KMS-11 (cell line): ENCODE measurements at regions not wholly inside any gene's neighbourhood (a gene's known extent, or its start where the extent isn't known, plus 50 kb on each side); places are given as distances from the start of the nearest gene placed in this dataset.
A peak's percentile ranks its signal among the peaks of the same experiment; 100 is the strongest.

Source experiments
- H2AFZ ChIP-seq: fragments of 200-600 bp; sonication (generic); 2 replicates; pipeline ENCODE4 v1.6.1; 2016; ENCODE audit warnings: antibody characterized with exemption, mixed run types, low read depth
- H3K27ac ChIP-seq: fragments of 200-600 bp; sonication (generic); 2 replicates; pipeline ENCODE4 v1.6.1; 2016; ENCODE audit warnings: mild to moderate bottlenecking, mixed run types
- H3K27me3 ChIP-seq: fragments of 200-600 bp; sonication (generic); 2 replicates; pipeline ENCODE4 v1.6.1; 2017; ENCODE audit warnings: mild to moderate bottlenecking, low read depth, mixed run types, moderate library complexity; ENCODE audit not compliant: insufficient read depth
- H3K36me3 ChIP-seq: fragments of 200-600 bp; sonication (generic); 2 replicates; pipeline ENCODE4 v1.6.1; 2017; ENCODE audit warnings: mild to moderate bottlenecking, mixed run types; ENCODE audit not compliant: insufficient read depth
- H3K4me1 ChIP-seq: fragments of 200-600 bp; sonication (generic); 2 replicates; pipeline ENCODE4 v1.6.1; 2016; ENCODE audit warnings: mild to moderate bottlenecking, low read depth, mixed run types; ENCODE audit not compliant: poor library complexity, severe bottlenecking
- H3K4me2 ChIP-seq: fragments of 200-600 bp; sonication (generic); 2 replicates; pipeline ENCODE4 v1.7.0; 2016; ENCODE audit warnings: mild to moderate bottlenecking, mixed run types
- H3K4me3 ChIP-seq: fragments of 200-600 bp; sonication (generic); IDR thresholded peaks from 2 replicates; pipeline ENCODE4 v1.6.1; 2017; ENCODE audit warnings: low read depth, low read length, mixed read lengths; ENCODE audit not compliant: insufficient read depth
- H3K79me2 ChIP-seq: fragments of 200-600 bp; sonication (generic); 2 replicates; pipeline ENCODE4 v1.6.1; 2016; ENCODE audit warnings: low read depth, mixed run types; ENCODE audit not compliant: insufficient read depth
- H3K9ac ChIP-seq: fragments of 200-600 bp; sonication (generic); 2 replicates; pipeline ENCODE4 v1.6.1; 2016; ENCODE audit warnings: mild to moderate bottlenecking, mixed run types
- H4K20me1 ChIP-seq: fragments of 200-600 bp; sonication (generic); 2 replicates; pipeline ENCODE4 v1.6.1; 2016; ENCODE audit warnings: mild to moderate bottlenecking, mixed run types; ENCODE audit not compliant: insufficient read depth
- TF ChIP-seq, protein P1 (sequence below): fragments of 200-600 bp; sonication (generic); conservative IDR thresholded peaks from 2 replicates; pipeline ENCODE4 v1.6.1; 2017; ENCODE audit warnings: low read depth, mild to moderate bottlenecking, antibody characterized with exemption, low read length, moderate library complexity, mixed read lengths

DNA sequence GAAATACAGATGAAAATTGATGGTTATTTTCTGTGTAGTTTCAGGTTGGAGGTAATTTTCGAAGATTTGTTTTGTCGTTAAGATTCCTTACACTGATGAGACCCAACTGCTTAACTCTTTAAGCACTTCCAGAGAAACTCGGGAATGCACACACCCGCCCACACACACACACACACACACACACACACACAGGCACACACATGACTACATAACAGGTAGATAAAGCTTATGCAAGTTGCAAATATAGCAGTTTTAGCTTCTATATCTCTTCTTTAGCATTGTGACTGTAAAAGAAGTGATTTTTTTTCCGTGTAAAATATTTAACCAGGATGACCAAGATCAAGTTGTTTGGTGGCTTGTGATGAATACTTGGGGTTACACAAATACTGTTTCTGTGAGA lies 294.9 kb upstream of the NR2F2 start:
- H3K27ac ChIP-seq = no peak overlapping the region
- peaks cover 7% of the 10 kb centered on the region; the same call in 1 of the 2 replicates for H3K27me3 ChIP-seq
- no peak overlapping the region for H3K9ac ChIP-seq
- H3K79me2 ChIP-seq = no peaks in the 10 kb centered on the region
- no peaks in the 10 kb centered on the region for H3K36me3 ChIP-seq
- no peak overlapping the region for H2AFZ ChIP-seq
- H4K20me1 ChIP-seq = no peaks in the 10 kb centered on the region
- no peak overlapping the region for H3K4me2 ChIP-seq
- peaks cover 24% of the 10 kb centered on the region for H3K4me1 ChIP-seq
- H3K4me3 ChIP-seq = no peak overlapping the region
- TF ChIP-seq, protein P1, sequence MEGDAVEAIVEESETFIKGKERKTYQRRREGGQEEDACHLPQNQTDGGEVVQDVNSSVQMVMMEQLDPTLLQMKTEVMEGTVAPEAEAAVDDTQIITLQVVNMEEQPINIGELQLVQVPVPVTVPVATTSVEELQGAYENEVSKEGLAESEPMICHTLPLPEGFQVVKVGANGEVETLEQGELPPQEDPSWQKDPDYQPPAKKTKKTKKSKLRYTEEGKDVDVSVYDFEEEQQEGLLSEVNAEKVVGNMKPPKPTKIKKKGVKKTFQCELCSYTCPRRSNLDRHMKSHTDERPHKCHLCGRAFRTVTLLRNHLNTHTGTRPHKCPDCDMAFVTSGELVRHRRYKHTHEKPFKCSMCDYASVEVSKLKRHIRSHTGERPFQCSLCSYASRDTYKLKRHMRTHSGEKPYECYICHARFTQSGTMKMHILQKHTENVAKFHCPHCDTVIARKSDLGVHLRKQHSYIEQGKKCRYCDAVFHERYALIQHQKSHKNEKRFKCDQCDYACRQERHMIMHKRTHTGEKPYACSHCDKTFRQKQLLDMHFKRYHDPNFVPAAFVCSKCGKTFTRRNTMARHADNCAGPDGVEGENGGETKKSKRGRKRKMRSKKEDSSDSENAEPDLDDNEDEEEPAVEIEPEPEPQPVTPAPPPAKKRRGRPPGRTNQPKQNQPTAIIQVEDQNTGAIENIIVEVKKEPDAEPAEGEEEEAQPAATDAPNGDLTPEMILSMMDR = no peak

DNA sequence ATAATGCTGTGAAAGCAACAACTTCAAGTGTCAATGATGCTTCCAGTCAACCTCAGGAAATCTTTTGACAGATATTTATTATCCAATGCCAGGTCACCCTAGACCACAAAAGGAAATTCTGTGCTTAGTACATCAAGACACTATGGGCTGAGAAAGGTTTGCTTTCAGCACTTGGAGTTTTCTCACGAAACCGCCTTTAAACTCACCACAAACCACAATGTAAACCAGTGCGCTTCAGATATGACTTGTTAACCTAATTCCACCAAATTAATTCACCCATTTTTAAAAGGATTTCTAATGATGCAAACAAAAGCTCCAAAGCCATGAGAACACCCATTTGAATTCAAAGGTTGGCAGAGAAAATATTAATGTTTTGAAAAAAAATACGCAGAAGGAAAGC lies 292.9 kb upstream of the NR2F2 start:
- H3K4me2 ChIP-seq = peak overlapping the region; percentile 27; the same call in 1 of the 2 replicates
- H3K27me3 ChIP-seq = peaks cover 7% of the 10 kb centered on the region; the same call in 1 of the 2 replicates
- no peaks in the 10 kb centered on the region for H4K20me1 ChIP-seq
- H3K27ac ChIP-seq = no peak overlapping the region
- no peak overlapping the region for H3K4me3 ChIP-seq
- H3K36me3 ChIP-seq = no peaks in the 10 kb centered on the region
- TF ChIP-seq, protein P1 = no peak
- H2AFZ ChIP-seq = no peak overlapping the region
- no peaks in the 10 kb centered on the region for H3K79me2 ChIP-seq
- H3K9ac ChIP-seq = no peak overlapping the region
- peaks cover 24% of the 10 kb centered on the region for H3K4me1 ChIP-seq

DNA sequence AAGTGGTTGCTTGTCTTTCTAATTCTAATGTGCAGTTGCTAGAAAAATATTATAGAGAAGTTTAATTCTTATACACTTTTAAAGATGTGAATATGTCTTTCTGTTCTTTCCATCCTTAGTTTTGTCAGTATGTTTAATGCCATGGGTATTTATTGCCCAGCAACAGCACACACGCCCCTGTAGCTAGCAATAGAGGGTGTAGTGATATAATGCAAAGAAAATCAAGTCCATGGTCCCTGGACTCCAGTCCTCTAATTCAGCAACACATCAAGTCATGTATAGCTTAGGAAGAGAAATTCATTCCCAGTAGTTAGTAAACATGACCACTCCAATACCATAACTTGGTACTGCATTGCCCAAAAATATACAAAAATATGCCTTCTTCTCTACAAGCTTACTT lies 292.4 kb upstream of the NR2F2 start:
- Histone ChIP-seq H3K36me3 (no peaks in the 10 kb centered on the region), H3K79me2 (no peaks in the 10 kb centered on the region), H3K27ac (no peak overlapping the region), H3K4me2 (peak overlapping the region; percentile 27; the same call in 1 of the 2 replicates), H2AFZ (no peak overlapping the region), H4K20me1 (no peaks in the 10 kb centered on the region), H3K4me3 (no peak overlapping the region), H3K9ac (no peak overlapping the region), H3K4me1 (peaks cover 24% of the 10 kb centered on the region), H3K27me3 (peaks cover 7% of the 10 kb centered on the region; the same call in 1 of the 2 replicates)
- TF ChIP-seq, protein P1 = no peak

DNA sequence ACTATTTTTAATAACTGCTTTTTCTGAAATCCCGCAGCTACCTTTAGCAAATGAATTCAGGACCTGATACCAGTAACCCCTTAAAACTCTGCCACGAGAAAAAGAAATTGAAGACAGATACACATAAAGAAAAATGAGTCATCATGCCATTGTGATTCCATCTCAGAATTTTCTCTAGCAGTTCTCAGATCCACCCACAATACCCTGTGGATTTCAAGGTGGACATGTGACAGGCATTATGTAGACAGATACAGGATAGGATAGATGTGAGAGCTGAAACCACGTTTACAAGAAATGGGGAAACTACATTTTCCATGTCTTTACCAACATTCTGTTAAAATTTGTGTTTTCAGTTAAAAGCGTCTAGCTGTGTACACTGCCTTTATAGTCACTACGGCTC lies 291.9 kb upstream of the NR2F2 start:
- H3K4me3 ChIP-seq = no peak overlapping the region
- H3K27me3 ChIP-seq = peaks cover 7% of the 10 kb centered on the region; the same call in 1 of the 2 replicates
- TF ChIP-seq, protein P1 = no peak
- H3K4me1 ChIP-seq = peaks cover 24% of the 10 kb centered on the region
- no peaks in the 10 kb centered on the region for H3K79me2 ChIP-seq
- no peaks in the 10 kb centered on the region for H4K20me1 ChIP-seq
- H3K27ac ChIP-seq = no peak overlapping the region
- no peak overlapping the region for H3K9ac ChIP-seq
- no peak overlapping the region for H2AFZ ChIP-seq
- no peaks in the 10 kb centered on the region for H3K36me3 ChIP-seq
- H3K4me2 ChIP-seq = no peak overlapping the region
